SK-N-SH (cell line): ENCODE measurements at regions not wholly inside any gene's neighbourhood (a gene's known extent, or its start where the extent isn't known, plus 50 kb on each side); places are given as distances from the start of the nearest gene placed in this dataset.

Experiments used
- CTCF ChIA-PET: fragments of 300-600, 350-600 bp; formaldehyde crosslinking; extraction: SDS; loops from one replicate; lab custom pipeline; 2021; lab: Yijun Ruan, JAX
- POLR2A ChIA-PET: fragments of 350-600 bp; sonication (Branson Sonifier 250); formaldehyde crosslinking; extraction: SDS; loops from one replicate; lab custom pipeline; 2020; ENCODE audit warnings: antibody characterized with exemption, inconsistent platforms; lab: Yijun Ruan, JAX
- DNase-seq: peaks from one replicate; pipeline ENCODE4 v3.0.0; 2012
- H2AFZ ChIP-seq: fragments of 200-600 bp; sonication (generic); 2 replicates; pipeline ENCODE4 v1.8.1; 2016; ENCODE audit warnings: antibody characterized with exemption, mild to moderate bottlenecking, low read depth
- H3F3A ChIP-seq: fragments of 200-600 bp; sonication (generic); replicated peaks from 2 replicates; pipeline ENCODE3; 2016; ENCODE audit warnings: antibody characterized with exemption, mild to moderate bottlenecking; ENCODE audit not compliant: insufficient read depth
- H3K27ac ChIP-seq, 2 experiments: fragments of 200-500 bp in 1 of 2; fragments of 200-600 bp in 1 of 2; sonication (Bioruptor generic) in 1 of 2; sonication (generic), shearing (Covaris generic) in 1 of 2; 2 replicates each; pipeline versions ENCODE4 v1.5.1 to v1.6.1; 2014 to 2016; ENCODE audit warnings: low read depth in 2 of 2, inconsistent platforms in 1 of 2, low read length in 1 of 2, mild to moderate bottlenecking in 1 of 2, mixed read lengths in 1 of 2
- H3K27me3 ChIP-seq: fragments of 200-600 bp; sonication (generic), shearing (Covaris generic); 2 replicates; pipeline ENCODE4 v1.6.1; 2016; ENCODE audit warnings: mixed run types; ENCODE audit not compliant: insufficient read depth
- H3K36me3 ChIP-seq, 2 experiments: fragments of 200-500 bp in 1 of 2; fragments of 200-600 bp in 1 of 2; sonication (Bioruptor generic) in 1 of 2; sonication (generic) in 1 of 2; replicated peaks in 1 of 2; 2 replicates each; pipeline versions ENCODE3 to v1.5.1; 2014 to 2016; ENCODE audit warnings: low read length in 1 of 2, mild to moderate bottlenecking in 1 of 2; ENCODE audit not compliant: insufficient read depth in 2 of 2, control insufficient read depth in 1 of 2
- H3K4me1 ChIP-seq, 2 experiments: fragments of 200-500 bp in 1 of 2; fragments of 200-600 bp in 1 of 2; sonication (Bioruptor generic) in 1 of 2; sonication (generic), shearing (Covaris generic) in 1 of 2; 2 replicates each; pipeline versions ENCODE4 v1.5.1 to v1.6.1; 2014 to 2016; ENCODE audit warnings: low read depth in 1 of 2, low read length in 1 of 2, mixed run types in 1 of 2; ENCODE audit not compliant: insufficient read depth in 2 of 2, control insufficient read depth in 1 of 2
- H3K4me2 ChIP-seq: fragments of 200-600 bp; sonication (generic), shearing (Covaris generic); 2 replicates; pipeline ENCODE4 v1.6.1; 2017; ENCODE audit warnings: mixed run types
- H3K4me3 ChIP-seq, 2 experiments: fragments of 200-500 bp in 1 of 2; fragments of 200-600 bp in 1 of 2; sonication (Bioruptor generic) in 1 of 2; sonication (generic), shearing (Covaris generic) in 1 of 2; 2 replicates each; pipeline versions ENCODE4 v1.5.1 to v1.8.1; 2014 to 2016; ENCODE audit warnings: low read depth in 2 of 2, inconsistent platforms in 1 of 2, low read length in 1 of 2, mild to moderate bottlenecking in 1 of 2, mixed read lengths in 1 of 2, moderate library complexity in 1 of 2
- H3K79me2 ChIP-seq: fragments of 200-600 bp; sonication (generic); 2 replicates; pipeline ENCODE4 v1.8.1; 2017; ENCODE audit warnings: mild to moderate bottlenecking; ENCODE audit not compliant: insufficient read depth
- H3K9ac ChIP-seq: fragments of 200-600 bp; sonication (generic); 2 replicates; pipeline ENCODE4 v1.6.1; 2017; ENCODE audit warnings: mixed run types
- H3K9me2 ChIP-seq: fragments of 200-600 bp; sonication (generic); 2 replicates; pipeline ENCODE4 v1.6.1; 2017; ENCODE audit warnings: mixed run types
- H3K9me3 ChIP-seq: fragments of 200-600 bp; sonication (generic); 2 replicates; pipeline ENCODE4 v1.6.1; 2017; ENCODE audit warnings: mixed run types, mild to moderate bottlenecking, moderate library complexity
- H4K20me1 ChIP-seq: fragments of 200-600 bp; sonication (generic); 2 replicates; pipeline ENCODE4 v1.6.1; 2017; ENCODE audit warnings: mild to moderate bottlenecking, mixed run types; ENCODE audit not compliant: insufficient read depth
- EZH2phosphoT487 ChIP-seq: fragments of 200-600 bp; sonication (generic); IDR thresholded peaks from 2 replicates; pipeline ENCODE4 v1.6.1; 2017; ENCODE audit warnings: low read depth, mixed run types, mild to moderate bottlenecking, antibody characterized with exemption, moderate library complexity, borderline replicate concordance
- FOSL2 ChIP-seq: IDR thresholded peaks from 2 replicates; pipeline ENCODE4 v1.4.0; 2012; ENCODE audit warnings: low read depth, mild to moderate bottlenecking, moderate library complexity, borderline replicate concordance
- RAD21 ChIP-seq: IDR thresholded peaks from 2 replicates; pipeline ENCODE4 v1.6.1; 2012; ENCODE audit warnings: mild to moderate bottlenecking, low read length
- RFX5 ChIP-seq: IDR thresholded peaks from 2 replicates; pipeline ENCODE4 v1.6.1; 2012; ENCODE audit warnings: mild to moderate bottlenecking, improper control_type of control experiment, low read length
- RXRA ChIP-seq: IDR thresholded peaks from 2 replicates; pipeline ENCODE4 v1.4.0; 2012; ENCODE audit warnings: low read depth, mild to moderate bottlenecking, borderline replicate concordance
- SIN3A ChIP-seq: IDR thresholded peaks from 2 replicates; pipeline ENCODE4 v1.6.1; 2012; ENCODE audit warnings: low read depth, mild to moderate bottlenecking, low read length, moderate library complexity, borderline replicate concordance
- SMC3 ChIP-seq: IDR thresholded peaks from 2 replicates; pipeline ENCODE4 v1.6.1; 2012; ENCODE audit warnings: low read depth, low read length, improper control_type of control experiment
- TAF1 ChIP-seq: IDR thresholded peaks from 2 replicates; pipeline ENCODE4 v1.6.1; 2012; ENCODE audit warnings: low read depth, mild to moderate bottlenecking, low read length, moderate library complexity, borderline replicate concordance
- YY1 ChIP-seq: IDR thresholded peaks from 2 replicates; pipeline ENCODE4 v1.4.0; 2012; ENCODE audit warnings: low read depth, mild to moderate bottlenecking
- WGBS: methylation state at CpG from one replicate; pipeline ENCODE4 v1.1.6; 2017; ENCODE audit warnings: low lambda C conversion rate; 5-methylcytosine and 5-hydroxymethylcytosine counted together

- H3K27ac ChIP-seq: no peak overlapping the region
- H3F3A ChIP-seq: no peaks in the 10 kb centered on the region
- no peak overlapping the region for H3K9ac ChIP-seq
- no peaks in the 10 kb centered on the region for H3K36me3 ChIP-seq
- H4K20me1 ChIP-seq: no peaks in the 10 kb centered on the region
- H3K4me3 ChIP-seq: no peak overlapping the region
- H3K9me2 ChIP-seq: no peaks in the 10 kb centered on the region
- CTCF ChIA-PET: no interaction called here
- no peaks in the 10 kb centered on the region for H3K79me2 ChIP-seq
- WGBS: 86% methylated on average over 2 of the region's 2 CpGs
- H3K4me1 ChIP-seq: peaks cover 0 to 4% of the 10 kb centered on the region in 2 experiments; a peak in 1 of 4 replicates
- POLR2A ChIA-PET: no interaction called here
- no peak overlapping the region for H3K4me2 ChIP-seq
- H3K9me3 ChIP-seq: no peaks in the 10 kb centered on the region
- DNase-seq: no peak
- no peak for TF ChIP-seq TAF1
- no peak for TF ChIP-seq RXRA
- TF ChIP-seq EZH2phosphoT487: no peak
- TF ChIP-seq SIN3A: no peak
- H3K27me3 ChIP-seq: no peaks in the 10 kb centered on the region
- H2AFZ ChIP-seq: no peak overlapping the region
These were observed 188.3 kb upstream of the DPT start for GRCh38 chr1:168917309-168917708.

GRCh38 chr1:168917796-168918195 is 188.7 kb upstream of the ATP1B1 start:
- H3K4me1 ChIP-seq: peaks cover 0 to 4% of the 10 kb centered on the region in 2 experiments; a peak in 1 of 4 replicates
- 90% methylated on average over 2 of the region's 2 CpGs for WGBS
- H3K9me3 ChIP-seq: no peaks in the 10 kb centered on the region
- H3F3A ChIP-seq: no peaks in the 10 kb centered on the region
- no peaks in the 10 kb centered on the region for H3K27me3 ChIP-seq
- no peaks in the 10 kb centered on the region for H3K79me2 ChIP-seq
- no peak overlapping the region for H3K27ac ChIP-seq
- POLR2A ChIA-PET: no interaction called here
- CTCF ChIA-PET: no interaction called here
- no peak overlapping the region for H3K4me2 ChIP-seq
- no peak overlapping the region for H3K4me3 ChIP-seq
- no peak overlapping the region for H2AFZ ChIP-seq
- H3K9ac ChIP-seq: no peak overlapping the region
- no peak for DNase-seq
- H3K36me3 ChIP-seq: no peaks in the 10 kb centered on the region
- no peaks in the 10 kb centered on the region for H4K20me1 ChIP-seq
- no peak for TF ChIP-seq SMC3
- no peaks in the 10 kb centered on the region for H3K9me2 ChIP-seq

- TF ChIP-seq RAD21 (no peak), RXRA (no peak), TAF1 (no peak), YY1 (no peak), RFX5 (no peak), FOSL2 (no peak)
- 72% methylated on average over 5 of the region's 5 CpGs for WGBS
- Histone ChIP-seq H4K20me1 (no peaks in the 10 kb centered on the region), H3K27ac (no peak overlapping the region), H3K9ac (no peak overlapping the region), H3K9me2 (no peaks in the 10 kb centered on the region), H3K4me1 (peaks cover 0 to 4% of the 10 kb centered on the region in 2 experiments; a peak in 1 of 4 replicates), H2AFZ (no peak overlapping the region), H3K4me2 (no peak overlapping the region), H3K79me2 (no peaks in the 10 kb centered on the region), H3F3A (no peaks in the 10 kb centered on the region), H3K4me3 (no peak overlapping the region), H3K27me3 (no peaks in the 10 kb centered on the region), H3K9me3 (no peaks in the 10 kb centered on the region), H3K36me3 (no peaks in the 10 kb centered on the region)
- DNase-seq: no peak
- CTCF ChIA-PET: interaction anchor here (0.9 to 1.6 kb wide), 2 partner anchors 190 to 429 kb away, joined by 3 to 4 read pairs; no protein-coding TSS in a partner anchor
- POLR2A ChIA-PET: no interaction called here
These were observed 187.4 kb upstream of the ATP1B1 start for GRCh38 chr1:168918860-168919741.
